GM18505 (cell line): ENCODE measurements at regions not wholly inside any gene's neighbourhood (a gene's known extent, or its start where the extent isn't known, plus 50 kb on each side); places are given as distances from the start of the nearest gene placed in this dataset.

Experiments
- ATAC-seq: cut with Tn5 transposase; IDR thresholded peaks from one replicate; pipeline ENCODE4 v1.9.1; 2021; ENCODE audit not compliant: unreplicated experiment
- POLR2A ChIP-seq: IDR thresholded peaks from 4 replicates; pipeline ENCODE4 v1.6.1; 2011; ENCODE audit warnings: borderline replicate concordance; ENCODE audit not compliant: insufficient read depth, insufficient read length; ENCODE audit errors: extremely low read depth

GRCh38 chr5:67360047-67360446 lies 163.4 kb upstream of the CD180 start:
- ATAC-seq: no peak
- TF ChIP-seq POLR2A: no peak

- no peak for TF ChIP-seq POLR2A
- ATAC-seq: no peak
Observed at GRCh38 chr5:67358186-67358585, 161.6 kb upstream of the CD180 start.

GRCh38 chr5:67355120-67355713 lies 158.6 kb upstream of the CD180 start:
- TF ChIP-seq POLR2A: no peak
- ATAC-seq: no peak

- TF ChIP-seq POLR2A: no peak
- no peak for ATAC-seq
Observed at GRCh38 chr5:67353500-67354450, 157.2 kb upstream of the CD180 start.

GRCh38 chr5:67350618-67351201 lies 154.1 kb upstream of the CD180 start:
- no peak for TF ChIP-seq POLR2A
- ATAC-seq: no peak

- ATAC-seq: no peak
- TF ChIP-seq POLR2A: no peak
Observed at GRCh38 chr5:67350185-67350584, 153.6 kb upstream of the CD180 start.

- no peak for TF ChIP-seq POLR2A
- no peak for ATAC-seq
Observed at GRCh38 chr5:67347821-67348220, 151.2 kb upstream of the CD180 start.

GRCh38 chr5:67346611-67347010 lies 150.0 kb upstream of the CD180 start:
- no peak for ATAC-seq
- TF ChIP-seq POLR2A: no peak

- ATAC-seq: no peak
- no peak for TF ChIP-seq POLR2A
Observed at GRCh38 chr5:67344870-67345269, 148.3 kb upstream of the CD180 start.

GRCh38 chr5:67343835-67344234 lies 147.2 kb upstream of the CD180 start:
- TF ChIP-seq POLR2A: no peak
- ATAC-seq: no peak

- TF ChIP-seq POLR2A: no peak
Observed at GRCh38 chr5:67341478-67341877, 144.9 kb upstream of the CD180 start.

GRCh38 chr5:67339219-67339767 lies 142.7 kb upstream of the CD180 start:
- TF ChIP-seq POLR2A: no peak
- no peak for ATAC-seq

More at GRCh38 chr5:67341478-67341877, 144.9 kb upstream of the CD180 start:
- ATAC-seq: no peak

GRCh38 chr5:67338421-67338820 lies 141.8 kb upstream of the CD180 start:
- no peak for TF ChIP-seq POLR2A
- ATAC-seq: no peak
